Uterus (tissue), 2 donors: ENCODE measurements at regions not wholly inside any gene's neighbourhood (a gene's known extent, or its start where the extent isn't known, plus 50 kb on each side); places are given as distances from the start of the nearest gene placed in this dataset.

Experiments used
- POLR2A ChIP-seq, 2 donors: fragments of 450-650 bp; IDR thresholded peaks; one replicate each; pipeline ENCODE4 v1.6.1; 2016; ENCODE audit warnings: antibody characterized with exemption in 2 of 2, mild to moderate bottlenecking in 1 of 2, moderate library complexity in 1 of 2
- TF ChIP-seq, protein P1 (sequence below), 4 experiments: fragments of 200-600 bp in 2 of 4; fragments of 450-650 bp in 2 of 4; sonication (generic) in 2 of 4; IDR thresholded peaks; one replicate each; pipeline ENCODE4 v1.5.1; 2016 to 2019; ENCODE audit warnings: antibody characterized with exemption in 4 of 4, mild to moderate bottlenecking in 2 of 4, moderate library complexity in 1 of 4

DNA sequence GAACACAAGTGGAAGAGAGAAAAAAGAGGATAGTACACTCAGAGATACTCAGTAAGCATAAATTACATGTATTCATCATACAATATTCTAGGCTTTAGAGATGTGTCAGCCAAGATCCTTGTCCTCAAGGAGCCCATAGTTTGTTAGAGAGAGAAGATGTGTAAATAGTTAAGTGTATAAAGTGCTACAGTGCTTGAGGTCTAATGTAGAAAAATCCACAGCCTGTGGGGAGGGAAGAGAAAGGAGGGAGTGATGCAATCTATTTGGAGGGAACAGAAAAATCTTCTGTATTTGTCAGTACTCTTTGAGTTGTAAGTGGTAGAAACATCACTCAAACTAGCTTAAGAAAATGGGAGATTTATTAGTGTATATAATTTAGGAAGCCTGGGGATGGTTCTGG lies 81.9 kb downstream of the PALM2AKAP2 start:
- TF ChIP-seq, protein P1, sequence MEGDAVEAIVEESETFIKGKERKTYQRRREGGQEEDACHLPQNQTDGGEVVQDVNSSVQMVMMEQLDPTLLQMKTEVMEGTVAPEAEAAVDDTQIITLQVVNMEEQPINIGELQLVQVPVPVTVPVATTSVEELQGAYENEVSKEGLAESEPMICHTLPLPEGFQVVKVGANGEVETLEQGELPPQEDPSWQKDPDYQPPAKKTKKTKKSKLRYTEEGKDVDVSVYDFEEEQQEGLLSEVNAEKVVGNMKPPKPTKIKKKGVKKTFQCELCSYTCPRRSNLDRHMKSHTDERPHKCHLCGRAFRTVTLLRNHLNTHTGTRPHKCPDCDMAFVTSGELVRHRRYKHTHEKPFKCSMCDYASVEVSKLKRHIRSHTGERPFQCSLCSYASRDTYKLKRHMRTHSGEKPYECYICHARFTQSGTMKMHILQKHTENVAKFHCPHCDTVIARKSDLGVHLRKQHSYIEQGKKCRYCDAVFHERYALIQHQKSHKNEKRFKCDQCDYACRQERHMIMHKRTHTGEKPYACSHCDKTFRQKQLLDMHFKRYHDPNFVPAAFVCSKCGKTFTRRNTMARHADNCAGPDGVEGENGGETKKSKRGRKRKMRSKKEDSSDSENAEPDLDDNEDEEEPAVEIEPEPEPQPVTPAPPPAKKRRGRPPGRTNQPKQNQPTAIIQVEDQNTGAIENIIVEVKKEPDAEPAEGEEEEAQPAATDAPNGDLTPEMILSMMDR (IDR thresholded peaks at IDR 0.05) = no peak
- TF ChIP-seq POLR2A (IDR thresholded peaks at IDR 0.05) = no peak
